ENCODE measurements at regions not wholly inside any gene's neighbourhood (a gene's known extent, or its start where the extent isn't known, plus 50 kb on each side); places are given as distances from the start of the nearest gene placed in this dataset.

- Mint-ChIP-seq H3K4me3 (no peak overlapping the region), H3K9me3 (no peaks in the 10 kb centered on the region), H3K27me3 (ENCODE audit: low read depth) (peaks cover 17% of the 10 kb centered on the region), H3K27ac (no peak overlapping the region), H3K4me1 (ENCODE audit: low read depth) (no peaks in the 10 kb centered on the region), H3K36me3 (ENCODE audit: low read depth) (no peaks in the 10 kb centered on the region)
- CTCF ChIA-PET: no interaction called here
- no peak for DNase-seq
- intact Hi-C loops (cut with micrococcal nuclease): no loop called here
These were observed 91.5 kb downstream of the RPL22L1 start for GRCh38 chr3:170778240-170779217.

GRCh38 chr3:170777564-170777926, 92.5 kb downstream of the RPL22L1 start:
- Mint-ChIP-seq H3K9me3 (no peaks in the 10 kb centered on the region), H3K4me1 (ENCODE audit: low read depth) (no peaks in the 10 kb centered on the region), H3K36me3 (ENCODE audit: low read depth) (no peaks in the 10 kb centered on the region), H3K27ac (no peak overlapping the region), H3K27me3 (ENCODE audit: low read depth) (peaks cover 11% of the 10 kb centered on the region), H3K4me3 (no peak overlapping the region)
- no peak for DNase-seq
- CTCF ChIA-PET: interaction anchor here (0.9 to 1.1 kb wide), 2 partner anchors 364 to 366 kb away, joined by 3 to 4 read pairs; no protein-coding TSS in a partner anchor
- intact Hi-C loops (cut with micrococcal nuclease): no loop called here

GRCh38 chr3:170776887-170777563, 93.0 kb downstream of the RPL22L1 start:
- DNase-seq: no peak
- H3K36me3 Mint-ChIP-seq (ENCODE audit: low read depth): no peaks in the 10 kb centered on the region
- H3K27ac Mint-ChIP-seq: no peak overlapping the region
- CTCF ChIA-PET: interaction anchor here (0.6 to 1.1 kb wide), 4 partner anchors 97 to 365 kb away, joined by 3 to 4 read pairs (median 3); no protein-coding TSS in a partner anchor
- H3K4me3 Mint-ChIP-seq: no peak overlapping the region
- no peaks in the 10 kb centered on the region for H3K4me1 Mint-ChIP-seq (ENCODE audit: low read depth)
- intact Hi-C loops (cut with micrococcal nuclease): no loop called here
- H3K9me3 Mint-ChIP-seq: no peaks in the 10 kb centered on the region
- peaks cover 7% of the 10 kb centered on the region for H3K27me3 Mint-ChIP-seq (ENCODE audit: low read depth)

- H3K36me3 Mint-ChIP-seq (ENCODE audit: low read depth): no peaks in the 10 kb centered on the region
- CTCF ChIA-PET: no interaction called here
These were observed 96.1 kb downstream of the RPL22L1 start for GRCh38 chr3:170773682-170774425.

GRCh38 chr3:170772175-170772574, 97.8 kb downstream of the RPL22L1 start:
- Mint-ChIP-seq H3K27me3 (ENCODE audit: low read depth) (peaks cover 3% of the 10 kb centered on the region), H3K4me1 (ENCODE audit: low read depth) (no peaks in the 10 kb centered on the region), H3K36me3 (ENCODE audit: low read depth) (no peaks in the 10 kb centered on the region), H3K9me3 (no peaks in the 10 kb centered on the region), H3K27ac (no peak overlapping the region), H3K4me3 (no peak overlapping the region)
- intact Hi-C loops (cut with micrococcal nuclease): no loop called here
- CTCF ChIA-PET: interaction anchor here (0.6 kb wide), 1 partner anchor 409 kb away, joined by 9 read pairs; no protein-coding TSS in a partner anchor
- no peak for DNase-seq

More at GRCh38 chr3:170773682-170774425, 96.1 kb downstream of the RPL22L1 start:
- no peaks in the 10 kb centered on the region for H3K4me1 Mint-ChIP-seq (ENCODE audit: low read depth)
- H3K4me3 Mint-ChIP-seq: no peak overlapping the region
- H3K27ac Mint-ChIP-seq: no peak overlapping the region
- H3K9me3 Mint-ChIP-seq: no peaks in the 10 kb centered on the region
- no peak for DNase-seq
- peaks cover 7% of the 10 kb centered on the region for H3K27me3 Mint-ChIP-seq (ENCODE audit: low read depth)
- intact Hi-C loops (cut with micrococcal nuclease): no loop called here

GRCh38 chr3:170768334-170768801, 101.6 kb downstream of the RPL22L1 start:
- CTCF ChIA-PET: interaction anchor here (1.4 kb wide), 1 partner anchor 43 kb away, joined by 6 read pairs; no protein-coding TSS in a partner anchor
- no peak overlapping the region for H3K4me3 Mint-ChIP-seq
- no peaks in the 10 kb centered on the region for H3K4me1 Mint-ChIP-seq (ENCODE audit: low read depth)
- H3K9me3 Mint-ChIP-seq: no peaks in the 10 kb centered on the region
- DNase-seq: no peak
- intact Hi-C loops (cut with micrococcal nuclease): no loop called here
- peaks cover 3% of the 10 kb centered on the region for H3K27me3 Mint-ChIP-seq (ENCODE audit: low read depth)
- no peaks in the 10 kb centered on the region for H3K36me3 Mint-ChIP-seq (ENCODE audit: low read depth)
- H3K27ac Mint-ChIP-seq: no peak overlapping the region

- CTCF ChIA-PET: no interaction called here
- Mint-ChIP-seq H3K27me3 (ENCODE audit: low read depth) (peaks cover 3% of the 10 kb centered on the region), H3K9me3 (no peaks in the 10 kb centered on the region), H3K4me1 (ENCODE audit: low read depth) (no peaks in the 10 kb centered on the region), H3K36me3 (ENCODE audit: low read depth) (no peaks in the 10 kb centered on the region), H3K27ac (no peak overlapping the region), H3K4me3 (no peak overlapping the region)
- intact Hi-C loops (cut with micrococcal nuclease): no loop called here
- no peak for DNase-seq
These were observed 102.4 kb downstream of the RPL22L1 start for GRCh38 chr3:170767576-170767941.

- peaks cover 3% of the 10 kb centered on the region for H3K27me3 Mint-ChIP-seq (ENCODE audit: low read depth)
- DNase-seq: no peak
- H3K9me3 Mint-ChIP-seq: no peaks in the 10 kb centered on the region
- H3K36me3 Mint-ChIP-seq (ENCODE audit: low read depth): no peaks in the 10 kb centered on the region
- intact Hi-C loops (cut with micrococcal nuclease): no loop called here
- CTCF ChIA-PET: no interaction called here
- no peaks in the 10 kb centered on the region for H3K4me1 Mint-ChIP-seq (ENCODE audit: low read depth)
- no peak overlapping the region for H3K4me3 Mint-ChIP-seq
- no peak overlapping the region for H3K27ac Mint-ChIP-seq
These were observed 103.0 kb downstream of the RPL22L1 start for GRCh38 chr3:170766823-170767575.

- CTCF ChIA-PET: no interaction called here
- no peak overlapping the region for H3K27ac Mint-ChIP-seq
- H3K4me1 Mint-ChIP-seq (ENCODE audit: low read depth): no peaks in the 10 kb centered on the region
- peaks cover 3% of the 10 kb centered on the region for H3K27me3 Mint-ChIP-seq (ENCODE audit: low read depth)
- no peak overlapping the region for H3K4me3 Mint-ChIP-seq
- no peaks in the 10 kb centered on the region for H3K9me3 Mint-ChIP-seq
- intact Hi-C loops (cut with micrococcal nuclease): no loop called here
- no peak for DNase-seq
- no peaks in the 10 kb centered on the region for H3K36me3 Mint-ChIP-seq (ENCODE audit: low read depth)
These were observed 103.7 kb downstream of the RPL22L1 start for GRCh38 chr3:170766253-170766652.

GRCh38 chr3:170765419-170766078, 104.4 kb downstream of the RPL22L1 start:
- CTCF ChIA-PET: interaction anchor here (1.5 kb wide), 1 partner anchor 46 kb away, joined by 6 read pairs; no protein-coding TSS in a partner anchor
- intact Hi-C loops (cut with micrococcal nuclease): no loop called here
- no peak for DNase-seq
- H3K27ac Mint-ChIP-seq: no peak overlapping the region
- no peaks in the 10 kb centered on the region for H3K9me3 Mint-ChIP-seq
- peaks cover under 1% of the 10 kb centered on the region for H3K27me3 Mint-ChIP-seq (ENCODE audit: low read depth)
- no peaks in the 10 kb centered on the region for H3K36me3 Mint-ChIP-seq (ENCODE audit: low read depth)
- no peaks in the 10 kb centered on the region for H3K4me1 Mint-ChIP-seq (ENCODE audit: low read depth)
- H3K4me3 Mint-ChIP-seq: no peak overlapping the region

GRCh38 chr3:170764017-170764416, 106.0 kb downstream of the RPL22L1 start:
- CTCF ChIA-PET: interaction anchor here (0.6 to 1.5 kb wide), 2 partner anchors 48 to 135 kb away, joined by 3 to 6 read pairs; no protein-coding TSS in a partner anchor
- no peak for DNase-seq
- H3K36me3 Mint-ChIP-seq (ENCODE audit: low read depth): no peaks in the 10 kb centered on the region
- no peak overlapping the region for H3K4me3 Mint-ChIP-seq
- H3K27me3 Mint-ChIP-seq (ENCODE audit: low read depth): no peaks in the 10 kb centered on the region
- intact Hi-C loops (cut with micrococcal nuclease): no loop called here
- H3K4me1 Mint-ChIP-seq (ENCODE audit: low read depth): no peaks in the 10 kb centered on the region
- H3K27ac Mint-ChIP-seq: no peak overlapping the region
- H3K9me3 Mint-ChIP-seq: no peaks in the 10 kb centered on the region

All from activated naive CD4-positive, alpha-beta T cell treated with anti-CD3 and anti-CD28 coated beads for 36 hours (primary cell).